B cell (primary cell): ENCODE measurements at regions not wholly inside any gene's neighbourhood (a gene's known extent, or its start where the extent isn't known, plus 50 kb on each side); places are given as distances from the start of the nearest gene placed in this dataset.

Experiments
- ATAC-seq: fragments of 200-7000 bp; cut with Tn5 transposase; one replicate; pipeline ENCODE4 v1.10.0; 2021; ENCODE audit warnings: low read depth, mild to moderate bottlenecking, moderate number of reproducible peaks, moderate library complexity
- CTCF ChIA-PET: fragments of 350-600 bp; sonication (Branson Sonifier 250); formaldehyde crosslinking; loops from one replicate; lab custom pipeline; 2021; ENCODE audit warnings: antibody characterized with exemption, inconsistent platforms; lab: Charles Lee
- POLR2A ChIA-PET: fragments of 350-600 bp; sonication (Branson Sonifier 250); formaldehyde crosslinking; loops from one replicate; lab custom pipeline; 2021; ENCODE audit warnings: antibody characterized with exemption; lab: Charles Lee
- DNase-seq: peaks from one replicate; pipeline ENCODE4 v3.0.0; 2013
- H2AFZ ChIP-seq: 2 replicates; pipeline ENCODE4 v1.6.1; 2012; ENCODE audit warnings: mild to moderate bottlenecking, low read depth, low read length; ENCODE audit not compliant: insufficient read depth, poor library complexity, severe bottlenecking
- H3K27ac ChIP-seq, 2 donors: 1 replicate in 1 of 2; 2 replicates in 1 of 2; pipeline ENCODE4 v1.5.1; 2012 to 2013; ENCODE audit warnings: low read length in 2 of 2, mild to moderate bottlenecking in 2 of 2, moderate library complexity in 1 of 2
- H3K27me3 ChIP-seq, 4 experiments: fragments of 200-600 bp in 1 of 4; sonication (generic) in 1 of 4; replicated peaks in 1 of 4; 1 replicate in 2 of 4; 2 replicates in 2 of 4; pipeline versions ENCODE4 v1.6.1 to v1.7.0; 2013 to 2016; ENCODE audit warnings: low read length in 3 of 4, mild to moderate bottlenecking in 2 of 4, mixed read lengths in 1 of 4, moderate library complexity in 1 of 4; ENCODE audit not compliant: insufficient read depth in 4 of 4, control insufficient read depth in 3 of 4; ENCODE audit errors: control extremely low read depth in 1 of 4
- H3K36me3 ChIP-seq, 2 experiments: replicated peaks in 1 of 2; 1 replicate in 1 of 2; 2 replicates in 1 of 2; pipeline versions ENCODE4 v1.6.1 to v1.7.1; 2013; ENCODE audit warnings: low read length in 1 of 2; ENCODE audit not compliant: insufficient read depth in 2 of 2, control insufficient read depth in 1 of 2; ENCODE audit errors: control extremely low read depth in 1 of 2, extremely low read depth in 1 of 2
- H3K4me1 ChIP-seq, 2 donors: fragments of 200-600 bp in 1 of 2; sonication (generic) in 1 of 2; 1 replicate in 1 of 2; 2 replicates in 1 of 2; pipeline versions ENCODE4 v1.5.1 to v1.6.1; 2013 to 2017; ENCODE audit warnings: low read length in 2 of 2; ENCODE audit not compliant: control insufficient read depth in 2 of 2, insufficient read depth in 2 of 2
- H3K4me2 ChIP-seq: replicated peaks from 2 replicates; pipeline ENCODE3; 2012; ENCODE audit warnings: mild to moderate bottlenecking, low read depth, low read length; ENCODE audit not compliant: poor library complexity, severe bottlenecking
- H3K4me3 ChIP-seq, 5 experiments: fragments of 200-600 bp in 1 of 5; sonication (generic) in 1 of 5; 1 replicate in 3 of 5; 2 replicates in 2 of 5; pipeline versions ENCODE4 v1.5.1 to v1.7.0; 2011 to 2016; ENCODE audit warnings: low read length in 4 of 5, mild to moderate bottlenecking in 4 of 5, low read depth in 2 of 5, control low read depth in 1 of 5, moderate library complexity in 1 of 5; ENCODE audit not compliant: insufficient read depth in 1 of 5; ENCODE audit errors: control extremely low read depth in 1 of 5, extremely low read depth in 1 of 5
- H3K79me2 ChIP-seq: fragments of 200-600 bp; sonication (generic); one replicate; pipeline ENCODE4 v1.6.0; 2016; ENCODE audit warnings: low read length; ENCODE audit not compliant: control insufficient read depth, insufficient read depth
- H3K9ac ChIP-seq: fragments of 200-600 bp; sonication (generic); 2 replicates; pipeline ENCODE4 v1.6.1; 2017; ENCODE audit warnings: mild to moderate bottlenecking, low read length, moderate library complexity
- H3K9me3 ChIP-seq, 3 donors: one replicate each; pipeline versions ENCODE4 v1.6.1 to v1.7.1; 2013; ENCODE audit warnings: low read length in 2 of 3; ENCODE audit not compliant: control insufficient read depth in 2 of 3, insufficient read depth in 1 of 3; ENCODE audit errors: control extremely low read depth in 1 of 3
- H4K20me1 ChIP-seq: 2 replicates; pipeline ENCODE4 v1.6.0; 2012; ENCODE audit warnings: mild to moderate bottlenecking, low read length; ENCODE audit not compliant: insufficient read depth, control insufficient read depth, poor library complexity, severe bottlenecking
- H3K27ac Mint-ChIP-seq: one replicate; pipeline ENCODE4 v1.8.0; 2021; ENCODE audit warnings: mixed read lengths
- H3K27me3 Mint-ChIP-seq: one replicate; pipeline ENCODE4 v1.8.0; 2021; ENCODE audit warnings: mixed read lengths
- H3K4me1 Mint-ChIP-seq: one replicate; pipeline ENCODE4 v1.8.0; 2021; ENCODE audit warnings: mixed read lengths
- H3K4me3 Mint-ChIP-seq: one replicate; pipeline ENCODE4 v1.8.0; 2021; ENCODE audit warnings: mixed read lengths
- H3K9me3 Mint-ChIP-seq: one replicate; pipeline ENCODE4 v1.8.0; 2022; ENCODE audit warnings: mixed read lengths; ENCODE audit not compliant: insufficient read depth
- EZH2 ChIP-seq: IDR thresholded peaks from 2 replicates; pipeline ENCODE4 v1.6.1; 2012; ENCODE audit warnings: borderline replicate concordance, low read depth, mild to moderate bottlenecking, moderate library complexity, low read length; ENCODE audit not compliant: insufficient read depth, poor library complexity, severe bottlenecking
- WGBS: methylation state at CpG from one replicate; pipeline ENCODE4 v1.1.5; 2013; ENCODE audit warnings: missing lambda C conversion rate; ENCODE audit not compliant: insufficient coverage; 5-methylcytosine and 5-hydroxymethylcytosine counted together
- intact Hi-C: fragments of 100-400 bp; cut with micrococcal nuclease; formaldehyde crosslinking; loops from one replicate; pipeline ENCODE4 v1.10.0; 2022
- TF ChIP-seq, protein P1 (sequence below): fragments of 200-600 bp; IDR thresholded peaks from one replicate; pipeline ENCODE4 v1.8.0; 2022; ENCODE audit warnings: antibody characterized with exemption, mild to moderate bottlenecking

DNA sequence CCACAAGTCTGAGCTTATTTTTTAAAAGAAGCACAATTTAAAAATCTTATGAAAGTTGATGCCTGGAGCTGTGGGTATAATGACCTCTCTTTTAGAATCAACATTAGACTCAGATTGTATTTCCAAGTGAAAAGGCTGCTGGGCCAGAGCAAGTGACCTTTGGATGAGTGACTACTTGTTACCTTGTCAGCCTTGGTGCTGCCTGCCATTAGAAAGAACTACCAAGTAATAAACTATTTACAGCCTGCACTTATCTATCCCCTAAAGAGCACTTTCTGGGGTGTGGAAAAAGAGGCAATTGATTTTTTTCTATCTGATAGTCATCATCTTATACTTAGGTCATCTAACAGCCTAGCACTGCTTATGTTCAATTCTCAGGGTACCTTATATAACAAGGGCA, 134.9 kb upstream of the FBXL17 start:
- CTCF ChIA-PET = no interaction called here
- H3K4me1 Mint-ChIP-seq = peaks cover 13% of the 10 kb centered on the region
- H3K4me3 Mint-ChIP-seq = no peak overlapping the region
- DNase-seq = no peak
- intact Hi-C loops = no loop called here
- no peaks in the 10 kb centered on the region for H3K79me2 ChIP-seq
- peaks cover 5 to 9% of the 10 kb centered on the region in 2 donors for H3K4me1 ChIP-seq
- no peak overlapping the region for H3K9ac ChIP-seq
- H3K4me2 ChIP-seq = no peak overlapping the region
- ATAC-seq = no peak
- no peaks in the 10 kb centered on the region for H4K20me1 ChIP-seq
- POLR2A ChIA-PET = no interaction called here
- H3K27ac Mint-ChIP-seq = no peak overlapping the region
- no peak overlapping the region for H2AFZ ChIP-seq
- H3K27me3 ChIP-seq = no peaks in the 10 kb centered on the region
- H3K4me3 ChIP-seq = no peak overlapping the region
- no peak for TF ChIP-seq EZH2
- TF ChIP-seq, protein P1, sequence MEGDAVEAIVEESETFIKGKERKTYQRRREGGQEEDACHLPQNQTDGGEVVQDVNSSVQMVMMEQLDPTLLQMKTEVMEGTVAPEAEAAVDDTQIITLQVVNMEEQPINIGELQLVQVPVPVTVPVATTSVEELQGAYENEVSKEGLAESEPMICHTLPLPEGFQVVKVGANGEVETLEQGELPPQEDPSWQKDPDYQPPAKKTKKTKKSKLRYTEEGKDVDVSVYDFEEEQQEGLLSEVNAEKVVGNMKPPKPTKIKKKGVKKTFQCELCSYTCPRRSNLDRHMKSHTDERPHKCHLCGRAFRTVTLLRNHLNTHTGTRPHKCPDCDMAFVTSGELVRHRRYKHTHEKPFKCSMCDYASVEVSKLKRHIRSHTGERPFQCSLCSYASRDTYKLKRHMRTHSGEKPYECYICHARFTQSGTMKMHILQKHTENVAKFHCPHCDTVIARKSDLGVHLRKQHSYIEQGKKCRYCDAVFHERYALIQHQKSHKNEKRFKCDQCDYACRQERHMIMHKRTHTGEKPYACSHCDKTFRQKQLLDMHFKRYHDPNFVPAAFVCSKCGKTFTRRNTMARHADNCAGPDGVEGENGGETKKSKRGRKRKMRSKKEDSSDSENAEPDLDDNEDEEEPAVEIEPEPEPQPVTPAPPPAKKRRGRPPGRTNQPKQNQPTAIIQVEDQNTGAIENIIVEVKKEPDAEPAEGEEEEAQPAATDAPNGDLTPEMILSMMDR = no peak
- H3K27ac ChIP-seq = no peak overlapping the region
- H3K27me3 Mint-ChIP-seq = peaks cover 21% of the 10 kb centered on the region
- no peaks in the 10 kb centered on the region for H3K9me3 ChIP-seq
- no peaks in the 10 kb centered on the region for H3K9me3 Mint-ChIP-seq
- H3K36me3 ChIP-seq = no peaks in the 10 kb centered on the region

GRCh38 chr5:108515517-108516105, 133.7 kb upstream of the FBXL17 start:
- peaks cover 24% of the 10 kb centered on the region for H3K27me3 Mint-ChIP-seq
- Histone ChIP-seq H3K79me2 (no peaks in the 10 kb centered on the region), H4K20me1 (no peaks in the 10 kb centered on the region), H3K4me1 (peaks cover 0 to 3% of the 10 kb centered on the region in 2 donors), H3K9ac (no peak overlapping the region), H3K27ac (no peak overlapping the region), H3K9me3 (no peaks in the 10 kb centered on the region), H2AFZ (no peak overlapping the region), H3K4me2 (no peak overlapping the region), H3K27me3 (no peaks in the 10 kb centered on the region), H3K4me3 (no peak overlapping the region), H3K36me3 (no peaks in the 10 kb centered on the region)
- no peak for DNase-seq
- CTCF ChIA-PET = no interaction called here
- TF ChIP-seq, protein P1 = no peak
- TF ChIP-seq EZH2 = no peak
- WGBS = 73% methylated on average over 1 of the region's 1 CpG
- H3K4me3 Mint-ChIP-seq = no peak overlapping the region
- peaks cover 4% of the 10 kb centered on the region for H3K4me1 Mint-ChIP-seq
- POLR2A ChIA-PET = no interaction called here
- no peak for ATAC-seq
- no peaks in the 10 kb centered on the region for H3K9me3 Mint-ChIP-seq
- H3K27ac Mint-ChIP-seq = no peak overlapping the region
- intact Hi-C loops = no loop called here
